DMS53 (cell line): ENCODE measurements at regions not wholly inside any gene's neighbourhood (a gene's known extent, or its start where the extent isn't known, plus 50 kb on each side); places are given as distances from the start of the nearest gene placed in this dataset.
"Not testable (repeated sequence)": the region's sequence is repeated elsewhere in the genome, so short reads cannot be mapped to it uniquely, and the experiment has no call there.

Experiments used
- DNase-seq: peaks from one replicate; lab custom pipeline; 2025; lab: John Stamatoyannopoulos, UW

- no peak for DNase-seq
Measured at GRCh38 chr5:44048276-44048984, 340.8 kb downstream of the FGF10 start.

GRCh38 chr5:44046619-44047364 is 342.4 kb downstream of the FGF10 start:
- no peak for DNase-seq

GRCh38 chr5:44044549-44044948 is 344.7 kb downstream of the FGF10 start:
- not testable (repeated sequence) for DNase-seq

GRCh38 chr5:44028226-44028625 is 361.0 kb downstream of the FGF10 start:
- no peak for DNase-seq

GRCh38 chr5:44022622-44023021 is 366.6 kb downstream of the FGF10 start:
- DNase-seq, result no peak

- no peak for DNase-seq
Measured at GRCh38 chr5:44011518-44011917, 377.7 kb downstream of the FGF10 start.

GRCh38 chr5:44002381-44002901 is 386.8 kb downstream of the FGF10 start:
- peak; percentile 95 for DNase-seq

- no peak for DNase-seq
Measured at GRCh38 chr5:44001675-44002380, 387.4 kb downstream of the FGF10 start.

GRCh38 chr5:44001236-44001635 is 388.0 kb downstream of the FGF10 start:
- no peak for DNase-seq

- peak; percentile 44 for DNase-seq
Measured at GRCh38 chr5:43997647-43998272, 391.5 kb downstream of the FGF10 start.

GRCh38 chr5:43996221-43996620 is 393.0 kb downstream of the FGF10 start:
- no peak for DNase-seq

- no peak for DNase-seq
Measured at GRCh38 chr5:43994352-43994708, 391.4 kb downstream of the NNT start.

GRCh38 chr5:43993634-43994351 is 390.8 kb downstream of the NNT start:
- no peak for DNase-seq

- DNase-seq, result no peak
Measured at GRCh38 chr5:43985411-43985810, 382.4 kb downstream of the NNT start.

GRCh38 chr5:43981556-43981955 is 378.6 kb downstream of the NNT start:
- no peak for DNase-seq

- DNase-seq, result no peak
Measured at GRCh38 chr5:43973908-43974307, 370.9 kb downstream of the NNT start.

GRCh38 chr5:43973318-43973717 is 370.3 kb downstream of the NNT start:
- DNase-seq, result peak; percentile 5

- no peak for DNase-seq
Measured at GRCh38 chr5:43967165-43967564, 364.2 kb downstream of the NNT start.

GRCh38 chr5:43959144-43959543 is 356.2 kb downstream of the NNT start:
- DNase-seq, result no peak

- DNase-seq, result no peak
Measured at GRCh38 chr5:43947935-43948334, 345.0 kb downstream of the NNT start.

GRCh38 chr5:43941806-43942205 is 338.8 kb downstream of the NNT start:
- DNase-seq, result no peak

GRCh38 chr5:43940562-43940961 is 337.6 kb downstream of the NNT start:
- DNase-seq, result no peak
